ES-I3 (cell line): ENCODE measurements at regions not wholly inside any gene's neighbourhood (a gene's known extent, or its start where the extent isn't known, plus 50 kb on each side); places are given as distances from the start of the nearest gene placed in this dataset.
"Not testable (repeated sequence)": the region's sequence is repeated elsewhere in the genome, so short reads cannot be mapped to it uniquely, and the experiment has no call there.

Experiments used
- H3K36me3 ChIP-seq: 2 replicates; pipeline ENCODE4 v1.6.1; 2013; ENCODE audit warnings: mild to moderate bottlenecking, low read length, control low read depth, moderate library complexity; ENCODE audit not compliant: insufficient read depth
- H3K4me1 ChIP-seq: 2 replicates; pipeline ENCODE4 v1.6.1; 2013; ENCODE audit warnings: mild to moderate bottlenecking, control low read depth, low read length; ENCODE audit not compliant: insufficient read depth
- H3K9ac ChIP-seq: 2 replicates; pipeline ENCODE4 v1.6.1; 2013; ENCODE audit warnings: low read depth, mild to moderate bottlenecking, low read length, moderate library complexity
- H3K9me3 ChIP-seq: 2 replicates; pipeline ENCODE4 v1.6.1; 2013; ENCODE audit warnings: mild to moderate bottlenecking, low read length, moderate library complexity; ENCODE audit not compliant: control insufficient read depth, insufficient read depth

DNA sequence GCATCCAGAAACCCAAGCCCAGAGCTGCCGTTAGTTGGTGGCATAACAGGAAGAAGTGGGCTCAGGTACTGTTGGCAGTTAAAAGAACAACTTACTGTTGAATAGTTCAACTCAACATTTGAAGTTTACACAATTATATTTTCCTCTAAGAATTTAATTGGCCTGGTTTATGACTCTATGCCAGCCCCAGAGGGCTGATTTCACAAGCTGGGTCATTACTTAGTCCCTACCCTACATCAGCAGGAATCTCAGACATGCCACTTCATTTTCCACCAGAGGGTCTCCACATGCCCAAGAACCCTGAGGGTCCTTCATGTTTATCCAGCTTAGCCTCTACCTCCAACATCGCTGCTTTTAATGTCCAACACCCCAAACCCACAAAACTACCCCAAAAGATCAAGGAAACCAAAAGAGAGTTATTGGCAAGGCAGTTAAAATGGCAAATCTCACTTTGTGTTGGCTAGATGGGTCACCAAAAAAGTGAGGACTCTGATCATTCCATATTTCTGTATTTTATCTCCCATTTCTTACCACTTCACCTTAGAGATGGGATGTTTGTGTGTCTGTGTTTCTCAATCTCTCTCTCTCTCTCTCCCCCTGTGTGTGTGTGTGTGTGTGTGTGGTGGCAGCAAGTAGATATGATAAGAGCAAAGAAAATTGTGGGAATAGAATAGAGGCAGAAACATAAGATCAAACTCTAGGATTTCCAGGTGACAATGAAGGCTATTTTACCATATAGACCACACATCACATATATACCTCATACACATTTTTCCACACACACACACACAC lies 112.5 kb upstream of the TBX18 start:
- Histone ChIP-seq H3K9ac (no peak overlapping the region), H3K36me3 (no peaks in the 10 kb centered on the region), H3K4me1 (no peaks in the 10 kb centered on the region), H3K9me3 (no peaks in the 10 kb centered on the region)

DNA sequence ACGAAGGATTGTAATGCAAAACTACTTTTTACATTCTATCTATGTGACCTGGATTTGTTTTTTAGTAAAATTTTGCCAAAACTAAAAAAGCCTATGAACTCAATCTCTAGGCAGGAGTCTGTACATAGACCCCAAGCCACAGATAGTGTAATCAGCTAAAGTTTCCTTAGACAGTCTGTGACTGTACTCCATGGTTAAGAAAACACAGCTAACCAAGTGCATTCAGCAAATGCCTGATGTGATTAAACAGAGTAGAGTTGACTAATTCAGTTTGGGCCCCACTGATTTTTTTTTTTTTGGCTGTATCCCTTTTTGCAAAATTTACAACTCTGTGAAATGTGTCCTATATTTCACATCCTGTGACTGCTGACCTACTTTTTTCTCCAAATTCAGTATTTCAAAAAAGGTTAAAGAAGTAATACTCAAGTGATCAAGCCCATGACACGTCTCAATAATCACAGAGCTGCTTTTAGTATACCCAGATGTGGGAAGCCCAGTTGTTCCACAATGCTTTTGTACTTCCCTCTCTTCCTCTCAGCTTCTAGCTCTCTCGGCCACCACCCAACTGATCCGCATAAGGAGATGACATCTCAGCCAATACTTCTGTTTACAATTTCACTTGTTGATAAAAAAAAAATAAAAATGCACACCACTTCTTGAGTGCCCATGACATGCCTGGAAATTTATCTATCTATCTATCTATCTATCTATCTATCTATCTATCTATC lies 108.8 kb upstream of the TBX18 start:
- no peak overlapping the region for H3K9ac ChIP-seq

DNA sequence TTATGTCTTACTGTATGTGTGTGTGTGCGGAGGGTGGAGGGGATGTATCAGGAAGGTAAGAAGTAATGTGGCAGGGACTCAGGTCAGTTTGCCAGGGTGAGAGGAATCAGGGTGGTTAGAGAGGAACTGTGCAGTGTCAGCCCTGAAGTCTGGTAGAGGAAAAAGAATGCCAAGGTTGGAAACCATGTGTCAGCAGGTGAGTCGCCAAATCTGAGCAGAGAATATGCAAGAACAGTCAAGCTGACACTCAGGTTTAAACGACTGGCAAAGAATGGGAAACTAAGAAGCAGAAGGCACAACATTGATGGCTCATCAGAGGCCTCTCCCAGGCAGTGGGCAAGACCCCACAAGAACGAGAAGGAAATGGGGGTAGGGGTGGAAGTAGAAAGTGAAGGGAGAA lies 107.5 kb upstream of the TBX18 start:
- H3K9ac ChIP-seq: no peak overlapping the region
- H3K4me1 ChIP-seq: no peaks in the 10 kb centered on the region
- H3K9me3 ChIP-seq: no peaks in the 10 kb centered on the region
- H3K36me3 ChIP-seq: no peaks in the 10 kb centered on the region

More for the DNA sequence above, 108.8 kb upstream of the TBX18 start:
- H3K36me3 ChIP-seq: no peaks in the 10 kb centered on the region
- H3K4me1 ChIP-seq: no peaks in the 10 kb centered on the region
- no peaks in the 10 kb centered on the region for H3K9me3 ChIP-seq

DNA sequence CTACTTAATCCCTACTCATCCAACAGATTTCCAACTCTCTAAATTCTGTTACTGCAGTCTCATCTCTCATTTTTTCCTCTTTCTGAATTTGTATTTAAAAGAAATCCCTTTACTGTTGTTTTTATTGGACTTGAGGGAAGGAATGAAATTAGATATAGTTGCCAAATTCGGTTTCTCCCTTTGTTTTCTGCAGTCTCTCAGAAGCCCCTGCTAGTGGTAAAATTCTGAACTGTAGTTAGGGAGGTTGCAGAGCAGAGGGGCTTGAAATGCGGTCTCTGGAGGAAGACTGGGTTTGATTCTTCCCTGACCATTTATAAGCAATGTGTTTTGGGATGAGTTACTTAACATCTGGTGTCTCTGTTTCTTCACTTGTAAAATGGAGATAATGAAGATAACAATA lies 106.3 kb upstream of the TBX18 start:
- no peaks in the 10 kb centered on the region for H3K4me1 ChIP-seq
- no peaks in the 10 kb centered on the region for H3K36me3 ChIP-seq
- no peaks in the 10 kb centered on the region for H3K9me3 ChIP-seq
- H3K9ac ChIP-seq: no peak overlapping the region

DNA sequence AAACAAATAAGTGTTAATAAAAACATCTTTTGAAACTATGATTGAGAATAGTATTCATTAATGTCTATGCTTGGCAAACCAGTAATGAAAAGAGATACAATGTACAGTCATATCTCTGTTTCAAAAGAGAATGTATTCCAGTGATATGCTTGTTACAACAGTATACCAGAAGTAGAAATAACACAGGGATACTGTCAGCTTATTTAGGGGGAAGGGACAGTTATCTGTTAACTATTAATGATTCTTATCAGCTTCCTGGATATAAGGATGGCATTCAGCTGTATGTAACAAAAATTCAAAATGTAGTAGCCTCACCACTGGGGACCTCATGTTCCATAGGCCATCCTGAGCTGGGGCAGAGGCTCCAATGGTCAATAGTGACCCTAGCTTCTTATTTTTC lies 103.8 kb upstream of the TBX18 start:
- no peak overlapping the region for H3K9ac ChIP-seq
- no peaks in the 10 kb centered on the region for H3K9me3 ChIP-seq
- H3K4me1 ChIP-seq: no peaks in the 10 kb centered on the region
- H3K36me3 ChIP-seq: no peaks in the 10 kb centered on the region

DNA sequence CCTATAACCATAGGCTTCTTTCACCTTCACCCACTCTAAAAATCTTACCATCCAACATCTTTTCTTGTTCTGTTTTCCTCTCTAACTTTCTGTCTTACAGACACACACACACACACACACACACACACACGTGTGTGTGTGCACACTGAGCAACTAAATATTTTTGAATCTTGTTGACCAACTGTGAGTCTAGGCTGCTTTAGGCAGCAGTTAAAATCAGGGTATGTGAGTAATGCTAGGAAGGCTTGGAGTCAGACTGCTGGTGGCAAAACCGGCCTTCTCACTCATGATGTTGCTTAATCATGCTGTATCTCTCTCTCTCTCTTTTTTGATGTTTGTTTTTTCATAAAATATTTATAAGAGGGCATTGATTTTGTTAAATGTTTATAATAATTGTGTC lies 103.1 kb upstream of the TBX18 start:
- Histone ChIP-seq H3K4me1 (no peaks in the 10 kb centered on the region), H3K9ac (no peak overlapping the region), H3K9me3 (no peaks in the 10 kb centered on the region), H3K36me3 (no peaks in the 10 kb centered on the region)

DNA sequence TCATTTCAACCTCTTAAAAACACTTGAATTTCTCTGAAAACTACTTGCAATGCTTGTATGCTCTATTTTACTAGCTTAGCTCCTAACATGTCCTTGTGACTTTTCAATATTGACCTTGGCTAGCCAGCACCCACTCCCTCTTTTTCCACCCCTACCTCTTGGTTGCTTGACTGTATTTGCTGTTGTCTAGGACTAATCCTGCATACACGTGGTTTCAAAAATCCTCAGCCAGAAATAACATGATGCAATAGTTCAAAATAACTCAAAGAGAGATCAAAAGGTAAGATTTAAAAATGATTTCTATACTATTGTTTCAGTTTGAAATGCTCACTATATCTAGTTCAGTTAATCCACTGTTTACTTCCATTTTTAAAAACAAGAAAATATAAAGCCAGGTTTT lies 102.3 kb upstream of the TBX18 start:
- Histone ChIP-seq H3K9me3 (no peaks in the 10 kb centered on the region), H3K9ac (no peak overlapping the region), H3K4me1 (no peaks in the 10 kb centered on the region), H3K36me3 (no peaks in the 10 kb centered on the region)

DNA sequence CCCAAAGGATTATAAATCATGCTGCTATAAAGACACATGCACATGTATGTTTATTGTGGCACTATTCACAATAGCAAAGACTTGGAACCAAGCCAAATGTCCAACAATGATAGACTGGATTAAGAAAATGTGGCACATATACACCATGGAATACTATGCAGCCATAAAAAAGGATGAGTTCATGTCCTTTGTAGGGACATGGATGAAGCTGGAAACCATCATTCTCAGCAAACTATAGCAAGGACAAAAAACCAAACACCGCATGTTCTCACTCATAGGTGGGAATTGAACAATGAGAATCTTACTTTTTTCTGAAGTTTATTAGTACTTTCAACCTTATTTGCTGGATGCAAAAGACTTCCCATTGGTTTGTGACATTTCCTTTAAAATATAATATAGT lies 101.0 kb upstream of the TBX18 start:
- not testable (repeated sequence) for H3K9me3 ChIP-seq, H3K36me3 ChIP-seq, H3K4me1 ChIP-seq, H3K9ac ChIP-seq

DNA sequence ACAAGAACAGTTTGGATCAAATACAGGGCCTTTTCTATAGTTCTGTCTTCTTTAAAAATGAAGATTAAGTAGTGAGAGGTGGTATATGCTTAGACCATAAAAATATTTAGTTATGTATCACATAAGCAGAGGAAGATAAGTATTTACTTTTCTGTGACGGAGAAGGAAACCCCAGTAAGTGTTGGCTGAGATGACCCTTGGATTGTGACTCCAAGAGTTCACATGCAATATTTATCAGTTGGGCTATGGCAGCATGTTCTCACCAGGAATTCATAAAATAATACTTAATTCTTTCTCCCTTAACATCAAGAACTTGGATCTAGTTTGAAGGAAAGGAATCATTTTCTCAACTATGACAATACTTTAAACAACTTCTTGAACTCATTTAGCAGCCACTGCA lies 98.4 kb upstream of the TBX18 start:
- no peaks in the 10 kb centered on the region for H3K36me3 ChIP-seq
- no peak overlapping the region for H3K9ac ChIP-seq

DNA sequence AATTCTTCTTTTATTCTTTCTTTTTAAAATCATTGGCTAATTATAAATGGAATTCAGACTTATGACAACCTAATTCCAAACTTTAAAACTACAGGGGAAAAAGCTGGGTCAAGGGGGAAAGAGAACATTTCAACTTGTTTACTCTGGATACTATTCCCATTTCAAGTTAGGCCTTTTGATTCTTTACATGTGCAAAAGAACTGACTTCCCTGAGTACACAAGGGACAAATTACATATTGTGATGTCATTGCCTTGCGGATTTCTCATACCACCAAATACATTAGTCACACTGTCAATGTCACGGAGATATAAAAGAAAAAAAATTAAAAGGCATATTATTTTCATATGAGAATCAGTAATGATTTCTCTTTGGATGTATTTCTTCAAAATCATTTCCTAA lies 96.5 kb upstream of the TBX18 start:
- Histone ChIP-seq H3K4me1 (peaks cover 10% of the 10 kb centered on the region; the same call in 1 of the 2 replicates), H3K36me3 (no peaks in the 10 kb centered on the region), H3K9me3 (no peaks in the 10 kb centered on the region), H3K9ac (no peak overlapping the region)

More for the DNA sequence above, 98.4 kb upstream of the TBX18 start:
- Histone ChIP-seq H3K4me1 (peaks cover 10% of the 10 kb centered on the region; the same call in 1 of the 2 replicates), H3K9me3 (no peaks in the 10 kb centered on the region)

DNA sequence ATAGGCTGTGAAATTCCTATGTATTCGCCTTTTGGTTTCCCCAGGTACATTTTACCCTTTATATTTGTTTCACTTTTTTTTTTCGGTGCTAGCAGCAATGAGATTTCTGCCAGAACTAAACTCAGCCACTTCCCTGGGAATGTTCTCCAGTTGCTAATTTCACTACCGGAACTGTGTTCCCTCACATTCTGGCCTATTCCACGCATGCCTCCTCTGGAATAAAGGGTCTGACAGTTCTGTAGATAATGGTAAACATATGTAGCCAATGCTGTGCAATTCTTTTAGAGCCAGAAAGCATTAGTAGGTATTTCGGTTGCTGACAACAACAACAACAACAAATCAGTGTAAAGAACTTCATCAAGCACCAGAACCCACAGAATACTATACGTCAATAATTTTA lies 96.1 kb upstream of the TBX18 start:
- no peaks in the 10 kb centered on the region for H3K9me3 ChIP-seq
- peaks cover 10% of the 10 kb centered on the region; the same call in 1 of the 2 replicates for H3K4me1 ChIP-seq
- no peaks in the 10 kb centered on the region for H3K36me3 ChIP-seq
- H3K9ac ChIP-seq: no peak overlapping the region

DNA sequence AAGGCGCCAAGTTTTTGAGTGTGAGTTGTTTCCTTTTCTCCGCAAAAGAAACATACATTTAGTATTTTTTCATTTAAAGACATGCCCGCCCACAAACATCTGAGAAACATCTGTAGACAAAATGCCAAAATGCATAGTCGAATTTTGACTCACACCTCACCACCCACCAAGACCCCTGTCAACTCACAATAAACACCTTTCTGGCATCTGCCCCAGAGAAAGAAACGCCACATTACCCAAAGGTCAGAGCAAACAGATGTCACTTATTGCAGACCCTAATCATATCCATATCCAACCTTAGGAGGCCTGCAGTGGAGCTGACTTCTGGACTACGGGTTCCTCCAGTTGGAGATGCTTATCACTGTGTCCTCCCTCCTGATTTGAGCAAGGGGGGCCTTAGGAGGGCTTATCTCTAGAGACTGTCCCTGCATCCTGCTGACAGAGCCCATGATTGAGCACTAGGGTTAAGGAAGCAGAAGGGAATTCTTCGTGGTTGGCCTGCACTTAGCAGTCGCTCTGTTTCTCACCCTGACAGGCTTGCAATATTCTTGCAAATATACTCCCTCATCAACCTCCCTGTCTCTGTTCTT lies 90.5 kb upstream of the TBX18 start:
- Histone ChIP-seq H3K9me3 (no peaks in the 10 kb centered on the region), H3K9ac (no peak overlapping the region), H3K4me1 (no peaks in the 10 kb centered on the region), H3K36me3 (no peaks in the 10 kb centered on the region)

DNA sequence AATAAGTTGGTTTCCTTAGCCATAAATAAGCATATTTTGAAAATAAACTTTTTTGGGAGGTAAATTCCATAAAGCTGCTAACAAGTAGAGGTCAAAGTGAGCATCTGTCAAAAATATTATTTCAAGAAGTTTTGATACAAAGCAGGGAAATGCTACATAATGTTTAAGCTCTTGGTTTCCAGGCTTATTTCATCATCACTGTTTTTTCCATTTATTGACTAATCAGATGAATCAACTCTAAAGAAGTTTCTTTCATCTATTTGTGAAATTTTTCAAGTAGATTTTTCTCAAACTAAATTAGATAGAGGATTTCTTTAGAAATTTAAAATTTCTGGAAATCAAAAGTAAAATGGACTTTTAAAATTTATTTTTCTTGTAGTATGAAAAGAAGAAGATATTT lies 89.5 kb upstream of the TBX18 start:
- Histone ChIP-seq H3K9ac (no peak overlapping the region), H3K4me1 (no peaks in the 10 kb centered on the region), H3K9me3 (no peaks in the 10 kb centered on the region), H3K36me3 (no peaks in the 10 kb centered on the region)

DNA sequence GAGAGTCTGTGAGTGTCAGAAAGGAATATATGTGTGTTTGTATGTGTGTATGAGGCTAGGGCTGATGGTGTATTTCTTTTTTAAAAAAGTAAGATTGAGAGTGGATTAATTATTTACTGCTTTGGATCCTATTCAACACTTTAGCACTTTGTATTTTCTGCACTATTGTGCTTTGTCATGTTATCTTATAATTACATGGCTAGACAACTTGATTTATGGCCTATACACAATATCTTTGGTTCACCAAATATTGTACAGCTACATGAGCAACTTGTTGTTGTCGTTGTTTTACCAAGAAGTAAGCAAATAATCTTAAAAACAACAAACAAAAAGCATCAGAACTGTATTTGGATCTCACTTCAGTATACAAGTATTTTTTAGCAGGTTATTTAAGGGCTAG lies 84.6 kb upstream of the TBX18 start:
- no peak overlapping the region for H3K9ac ChIP-seq
- no peaks in the 10 kb centered on the region for H3K4me1 ChIP-seq
- no peaks in the 10 kb centered on the region for H3K36me3 ChIP-seq
- H3K9me3 ChIP-seq: no peaks in the 10 kb centered on the region
